ENCODE measurements at regions not wholly inside any gene's neighbourhood (a gene's known extent, or its start where the extent isn't known, plus 50 kb on each side); places are given as distances from the start of the nearest gene placed in this dataset.

DNA sequence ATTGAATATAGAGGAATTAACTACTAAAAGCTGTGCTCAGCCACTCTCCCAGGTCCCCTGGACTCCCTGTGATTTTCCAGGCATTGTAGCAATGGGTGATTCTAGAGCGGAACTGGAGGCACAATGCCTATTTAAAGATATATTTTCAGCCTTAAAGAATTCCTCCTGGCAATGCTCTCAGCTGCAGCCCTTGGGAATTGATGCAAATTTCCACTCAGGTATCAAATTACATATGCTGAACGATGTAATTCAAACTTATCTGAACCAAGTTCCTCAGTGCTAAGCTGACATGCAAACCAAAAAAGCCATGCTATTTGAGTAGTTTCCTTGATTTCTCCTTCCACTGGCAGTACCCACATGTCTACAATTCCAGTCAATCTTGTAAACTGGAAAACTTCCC, 86.3 kb upstream of the GABRA3 start:
- no peak for TF ChIP-seq POLR2A (IDR thresholded peaks at IDR 0.05)
- TF ChIP-seq, protein P1, sequence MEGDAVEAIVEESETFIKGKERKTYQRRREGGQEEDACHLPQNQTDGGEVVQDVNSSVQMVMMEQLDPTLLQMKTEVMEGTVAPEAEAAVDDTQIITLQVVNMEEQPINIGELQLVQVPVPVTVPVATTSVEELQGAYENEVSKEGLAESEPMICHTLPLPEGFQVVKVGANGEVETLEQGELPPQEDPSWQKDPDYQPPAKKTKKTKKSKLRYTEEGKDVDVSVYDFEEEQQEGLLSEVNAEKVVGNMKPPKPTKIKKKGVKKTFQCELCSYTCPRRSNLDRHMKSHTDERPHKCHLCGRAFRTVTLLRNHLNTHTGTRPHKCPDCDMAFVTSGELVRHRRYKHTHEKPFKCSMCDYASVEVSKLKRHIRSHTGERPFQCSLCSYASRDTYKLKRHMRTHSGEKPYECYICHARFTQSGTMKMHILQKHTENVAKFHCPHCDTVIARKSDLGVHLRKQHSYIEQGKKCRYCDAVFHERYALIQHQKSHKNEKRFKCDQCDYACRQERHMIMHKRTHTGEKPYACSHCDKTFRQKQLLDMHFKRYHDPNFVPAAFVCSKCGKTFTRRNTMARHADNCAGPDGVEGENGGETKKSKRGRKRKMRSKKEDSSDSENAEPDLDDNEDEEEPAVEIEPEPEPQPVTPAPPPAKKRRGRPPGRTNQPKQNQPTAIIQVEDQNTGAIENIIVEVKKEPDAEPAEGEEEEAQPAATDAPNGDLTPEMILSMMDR (IDR thresholded peaks at IDR 0.05) = no peak
